ENCODE measurements at regions not wholly inside any gene's neighbourhood (a gene's known extent, or its start where the extent isn't known, plus 50 kb on each side); places are given as distances from the start of the nearest gene placed in this dataset.

DNA sequence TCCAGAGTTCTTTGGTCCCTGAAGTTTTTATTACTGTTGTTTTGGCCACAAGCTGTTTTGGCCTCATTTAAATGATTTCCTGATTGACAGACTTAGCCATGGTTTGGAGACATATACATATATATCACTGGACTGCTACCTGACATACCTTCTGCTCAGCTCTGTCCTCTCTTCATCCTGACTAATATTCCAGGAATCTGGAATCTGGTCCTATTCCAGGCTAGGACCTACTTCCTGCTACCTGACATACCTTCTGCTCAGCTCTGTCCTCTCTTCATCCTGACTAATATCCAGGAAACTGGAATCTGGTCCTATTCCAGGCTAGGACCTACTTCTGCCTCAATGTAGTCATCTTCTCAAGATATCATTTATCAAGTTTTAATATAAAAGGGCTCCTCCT lies 724.4 kb upstream of the ROBO1 start:
- no peak for DNase-seq (ENCODE audit: low read depth in 2 of 2)

DNA sequence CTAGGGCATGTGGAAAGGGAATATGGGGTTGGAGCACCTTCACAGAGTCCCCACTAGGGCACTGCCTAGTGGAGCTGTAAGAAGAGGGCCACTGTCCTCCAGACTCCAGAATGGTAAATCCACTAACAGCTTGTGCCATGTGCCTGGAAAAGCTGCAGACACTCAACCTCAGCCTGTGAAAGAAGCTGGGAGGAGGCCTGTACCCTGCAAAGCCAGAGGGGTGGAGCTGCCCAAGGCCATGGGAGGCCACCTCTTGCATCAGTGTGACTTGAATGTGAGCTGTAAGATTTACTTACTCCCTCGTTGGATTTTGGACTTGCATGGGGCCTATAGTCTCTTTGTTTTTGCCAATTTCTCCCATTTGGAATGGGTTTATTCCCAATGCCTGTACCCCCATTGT lies 705.2 kb upstream of the ROBO1 start:
- DNase-seq (ENCODE audit: low read depth in 2 of 2) = no peak

DNA sequence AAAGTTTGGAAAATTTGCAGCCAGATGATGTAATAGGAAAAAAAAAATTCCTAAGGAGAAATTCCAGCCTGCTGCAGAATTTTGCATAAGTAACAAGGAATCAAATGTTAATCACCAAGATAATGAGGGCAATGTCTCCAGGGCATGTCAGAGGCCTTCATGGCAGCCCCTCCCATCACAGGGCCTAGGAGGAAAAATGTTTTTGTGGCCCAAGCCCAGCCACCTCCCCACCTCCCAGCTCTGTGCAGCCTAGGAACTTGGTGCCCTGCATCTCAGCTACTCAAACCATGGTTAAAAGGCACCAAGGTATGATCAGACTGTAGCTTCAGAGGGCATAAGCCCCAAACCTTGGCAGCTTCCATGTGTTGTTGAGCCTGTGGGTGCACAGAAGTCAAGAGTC lies 704.7 kb upstream of the ROBO1 start:
- no peak for DNase-seq (ENCODE audit: low read depth in 2 of 2)

DNA sequence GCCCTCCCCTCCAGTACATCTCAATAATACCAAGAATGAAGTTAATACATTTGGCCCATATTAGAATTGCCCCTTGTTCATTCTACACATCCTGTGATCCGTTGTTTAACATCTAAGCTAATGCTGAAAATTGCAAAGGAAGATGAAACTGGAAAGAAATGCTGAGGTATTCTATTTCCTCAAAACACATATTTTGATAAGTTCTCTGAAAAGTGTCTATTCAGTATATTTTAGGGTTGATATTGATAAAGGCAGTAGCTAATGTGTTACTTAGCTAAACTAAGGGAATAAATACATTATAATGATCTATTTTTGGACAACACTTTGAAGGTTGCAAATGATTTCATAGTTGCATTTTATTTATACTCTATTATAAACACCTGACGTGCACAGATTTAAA lies 702.6 kb upstream of the ROBO1 start:
- DNase-seq (ENCODE audit: low read depth in 2 of 2) = no peak

DNA sequence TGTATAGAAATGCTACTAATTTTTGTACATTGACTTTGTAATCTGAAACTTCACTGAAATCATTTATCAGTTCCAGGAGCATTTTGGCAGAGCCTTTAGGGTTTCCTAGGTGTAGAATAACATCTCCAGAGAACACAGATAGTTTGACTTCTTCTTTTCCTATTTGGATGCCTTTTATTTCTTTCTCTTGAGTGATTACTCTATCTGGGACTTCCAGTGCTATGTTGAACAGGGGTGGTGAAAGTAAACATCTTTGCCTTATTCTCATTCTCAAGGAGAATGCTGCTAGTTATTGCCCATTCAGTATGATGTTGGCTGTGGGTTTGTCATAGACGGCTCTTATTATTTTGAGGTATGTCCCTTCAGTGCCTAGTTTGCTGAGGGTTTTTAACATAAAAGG lies 697.9 kb upstream of the ROBO1 start:
- DNase-seq (ENCODE audit: low read depth in 2 of 2) = no peak

DNA sequence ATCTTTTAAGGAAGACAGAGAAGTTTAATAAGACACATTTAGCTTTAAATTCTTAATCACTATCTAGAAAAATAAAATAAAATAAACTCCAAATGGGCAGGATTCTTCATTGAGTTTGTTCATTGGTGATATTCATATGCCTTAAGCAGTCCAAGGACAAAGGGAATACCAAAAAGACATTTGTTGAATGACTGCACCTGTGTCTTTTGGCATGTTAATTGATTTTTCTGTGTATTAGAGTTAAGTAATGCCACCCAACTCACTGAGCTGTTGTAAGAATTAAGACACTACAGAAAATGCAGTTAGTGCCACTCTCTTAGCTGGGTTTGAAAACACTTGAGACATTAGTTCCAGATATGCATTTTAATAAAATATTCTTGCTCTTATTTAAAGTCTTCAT lies 683.6 kb upstream of the ROBO1 start:
- DNase-seq (ENCODE audit: low read depth in 2 of 2) = no peak

DNA sequence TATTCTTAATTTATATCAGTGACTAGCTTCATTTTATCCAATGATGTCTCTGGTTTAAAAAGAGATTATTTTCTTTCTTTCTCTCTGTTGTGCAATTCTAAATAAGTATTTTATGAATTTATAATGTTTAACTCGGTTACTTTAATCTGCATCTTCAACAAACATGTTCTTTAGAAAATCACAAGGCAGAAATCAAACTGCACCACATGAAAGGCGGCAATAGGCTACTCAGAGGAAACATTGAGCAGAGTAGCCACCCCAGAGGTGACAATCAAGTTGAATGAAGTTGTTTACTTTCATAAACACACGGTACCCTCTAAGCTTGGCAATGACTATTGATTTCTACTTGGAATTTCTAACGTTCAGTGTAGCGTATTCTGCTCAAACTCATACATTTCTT lies 677.8 kb upstream of the ROBO1 start:
- no peak for DNase-seq (ENCODE audit: low read depth in 2 of 2)

DNA sequence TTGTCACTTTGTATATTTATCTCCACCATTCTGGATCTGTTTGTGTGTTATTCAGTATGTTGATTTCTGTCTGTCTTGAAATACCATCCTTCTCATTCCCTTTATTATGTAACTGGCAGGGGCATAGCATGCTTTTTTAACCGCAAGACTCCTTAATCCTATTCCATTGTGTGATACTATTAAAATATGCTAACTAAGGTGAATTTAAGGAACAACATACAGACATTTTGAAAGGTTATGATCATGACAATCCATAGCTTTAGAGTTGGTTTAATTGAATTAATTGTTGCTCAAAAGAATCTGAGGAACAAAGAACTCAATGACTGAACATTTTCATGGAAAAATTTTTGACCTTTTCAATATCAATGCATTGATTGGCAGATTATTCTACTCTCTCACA lies 677.3 kb upstream of the ROBO1 start:
- DNase-seq (ENCODE audit: low read depth in 2 of 2) = no peak

DNA sequence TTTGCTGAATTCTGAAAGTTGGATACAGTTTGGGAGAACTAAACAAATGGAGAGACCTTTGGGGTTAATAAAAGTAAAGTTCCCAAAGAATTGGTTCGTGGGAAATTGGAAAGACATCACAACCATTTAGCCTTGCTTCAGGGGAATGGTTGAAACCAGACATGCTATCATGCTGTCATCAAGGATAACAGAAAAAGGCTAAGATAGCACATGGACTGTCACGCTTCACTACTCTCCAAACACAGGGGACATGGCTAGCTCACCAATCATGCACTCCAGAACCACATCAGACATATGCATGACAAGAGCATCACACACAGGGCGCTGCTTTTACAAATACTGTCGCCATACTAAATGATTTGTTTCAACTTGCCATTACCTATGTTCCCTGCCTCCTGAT lies 671.7 kb upstream of the ROBO1 start:
- no peak for DNase-seq (ENCODE audit: low read depth in 2 of 2)

DNA sequence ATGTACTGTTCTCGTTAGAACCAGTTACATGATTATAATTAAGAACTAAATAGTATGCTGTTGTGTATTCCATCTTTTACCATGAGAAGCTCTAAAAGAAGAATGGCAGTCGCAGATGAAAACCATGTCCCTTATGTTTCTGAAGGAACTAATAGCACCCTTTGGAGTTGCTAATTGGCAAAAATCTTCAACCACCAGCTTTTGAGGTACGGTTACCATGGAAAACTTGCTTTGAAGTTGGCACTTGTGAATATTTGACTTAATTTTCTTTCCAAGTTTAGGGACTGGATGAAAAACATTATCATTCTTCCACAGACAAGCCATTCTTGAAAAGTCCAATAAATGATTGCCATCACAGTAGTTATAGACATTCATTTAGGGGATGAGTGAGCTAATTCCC lies 666.6 kb upstream of the ROBO1 start:
- DNase-seq (ENCODE audit: low read depth in 2 of 2) = no peak

DNA sequence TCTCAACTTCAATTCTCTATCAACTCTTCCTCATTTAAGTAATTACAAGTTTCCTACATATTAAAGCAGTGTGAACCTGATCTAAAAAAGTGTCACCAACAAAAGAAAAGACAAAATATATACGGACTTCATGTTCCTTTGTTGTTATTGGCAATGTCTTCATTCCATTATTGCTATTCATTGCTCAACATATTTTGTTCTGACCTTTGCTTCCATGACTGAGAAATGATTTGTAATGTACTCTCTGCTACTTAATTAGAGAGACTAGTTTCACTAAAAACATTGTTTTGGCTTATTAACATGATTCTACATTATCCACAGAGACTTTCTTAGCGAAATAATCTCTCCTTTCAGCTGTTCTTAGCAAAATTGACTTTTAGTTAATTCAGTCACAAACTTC lies 657.2 kb upstream of the ROBO1 start:
- no peak for DNase-seq (ENCODE audit: low read depth in 2 of 2)

DNA sequence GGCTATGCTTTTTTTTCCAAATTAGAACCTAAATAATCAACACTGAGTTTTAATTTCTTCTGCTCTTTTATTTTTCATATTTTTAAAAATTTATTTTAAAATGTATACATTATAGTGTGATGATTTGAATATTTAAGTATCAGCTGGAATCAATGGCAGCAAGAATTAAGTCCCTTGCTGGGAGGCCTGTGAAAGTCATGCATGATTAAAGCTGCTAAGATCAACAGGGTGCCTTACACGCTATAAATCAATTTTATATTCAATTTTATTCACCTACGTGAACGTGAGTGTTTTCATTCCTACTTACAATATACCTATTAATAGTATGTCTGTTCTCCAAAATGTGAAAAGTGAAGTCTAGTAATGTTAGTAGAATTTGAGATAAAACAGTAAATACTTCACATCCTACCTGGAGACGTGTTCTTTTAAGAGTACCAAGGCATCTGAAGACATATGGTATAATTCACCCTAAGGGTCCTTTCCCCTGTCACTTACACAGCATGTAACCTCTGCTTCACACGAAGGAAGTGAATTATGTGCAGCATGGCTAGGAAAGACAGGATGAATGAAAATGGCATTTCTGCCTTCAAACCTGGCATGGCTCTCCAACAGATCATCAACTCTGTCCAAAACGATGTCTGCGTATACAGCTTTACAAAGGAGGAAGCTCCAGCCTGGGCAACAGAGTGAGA lies 640.4 kb upstream of the ROBO1 start:
- no peak for DNase-seq (ENCODE audit: low read depth in 2 of 2)

DNA sequence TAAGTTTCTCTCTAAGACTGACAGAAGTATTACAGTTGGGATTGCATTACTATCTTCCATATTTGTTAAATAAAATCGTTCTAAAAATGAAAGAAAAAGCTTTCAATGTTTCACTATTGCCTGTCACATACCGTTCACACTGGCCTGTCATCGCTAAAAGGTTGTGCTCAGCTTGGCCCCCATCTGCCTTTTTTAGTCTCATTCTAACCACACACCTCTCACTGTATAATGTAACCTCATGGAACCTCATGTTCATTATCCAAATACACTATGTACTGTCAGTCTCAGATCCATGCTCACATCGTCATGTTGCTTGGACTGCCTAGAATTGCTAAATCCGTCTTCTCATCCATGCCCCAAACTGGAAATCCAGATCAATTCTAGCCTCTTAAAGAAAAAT lies 637.8 kb upstream of the ROBO1 start:
- DNase-seq (ENCODE audit: low read depth in 2 of 2) = no peak

DNA sequence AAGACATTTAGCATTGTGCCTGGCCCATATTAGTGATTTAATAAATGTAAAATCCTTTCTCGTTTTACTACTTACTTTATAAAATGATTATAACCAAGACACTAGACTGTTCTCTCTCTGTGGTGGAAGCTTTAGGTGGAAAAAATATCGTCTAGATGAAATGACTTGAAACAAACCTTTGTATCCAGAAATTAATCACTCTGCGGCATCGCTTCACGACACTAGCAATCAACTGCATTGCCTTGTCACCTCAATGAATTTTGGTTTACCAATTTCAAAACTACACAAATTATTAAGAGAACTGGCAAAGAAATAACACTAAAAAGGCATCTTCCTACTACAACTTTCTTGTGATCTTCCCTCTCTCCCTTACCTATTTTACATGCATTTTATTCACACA lies 627.2 kb upstream of the ROBO1 start:
- DNase-seq (ENCODE audit: low read depth in 2 of 2) = no peak

DNA sequence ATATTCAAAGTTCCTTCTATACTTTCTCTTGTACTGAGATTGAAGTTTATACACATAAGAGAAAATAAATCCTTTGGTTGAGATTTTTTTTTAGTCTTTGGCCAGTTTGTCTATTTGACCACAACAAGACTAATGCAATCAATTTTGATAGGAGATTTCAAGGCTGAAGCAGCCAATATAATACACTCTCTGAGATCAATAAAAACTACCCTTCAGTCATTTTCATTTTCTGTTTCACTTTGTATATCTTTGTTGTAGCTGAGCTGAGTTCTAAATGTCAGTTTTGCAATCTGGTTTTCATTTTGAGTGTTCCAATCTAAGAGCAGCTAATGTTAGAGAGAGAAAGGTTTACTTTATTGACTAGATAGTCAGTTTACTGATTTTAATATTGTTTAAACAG lies 623.8 kb upstream of the ROBO1 start:
- no peak for DNase-seq (ENCODE audit: low read depth in 2 of 2)

DNA sequence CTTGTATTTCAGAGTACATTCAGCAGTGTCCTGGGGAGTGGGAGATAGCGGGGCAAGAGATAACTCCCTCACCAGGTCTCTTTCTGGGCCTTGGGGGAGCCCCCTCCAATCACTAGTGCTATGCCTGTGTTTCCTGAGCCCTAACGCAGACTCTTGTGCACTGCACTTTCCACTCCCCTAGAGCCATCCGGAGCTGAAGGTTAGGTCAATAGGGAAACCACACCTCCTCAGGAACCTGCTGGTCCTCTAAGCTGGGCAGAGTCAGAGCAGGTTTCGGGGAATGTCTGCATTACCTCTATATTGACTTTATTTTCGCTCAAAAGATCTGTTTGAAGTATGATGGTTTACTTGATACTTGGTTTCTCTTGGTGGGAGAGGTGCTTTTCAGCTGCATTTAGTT lies 617.0 kb upstream of the ROBO1 start:
- DNase-seq (ENCODE audit: low read depth in 2 of 2) = no peak

DNA sequence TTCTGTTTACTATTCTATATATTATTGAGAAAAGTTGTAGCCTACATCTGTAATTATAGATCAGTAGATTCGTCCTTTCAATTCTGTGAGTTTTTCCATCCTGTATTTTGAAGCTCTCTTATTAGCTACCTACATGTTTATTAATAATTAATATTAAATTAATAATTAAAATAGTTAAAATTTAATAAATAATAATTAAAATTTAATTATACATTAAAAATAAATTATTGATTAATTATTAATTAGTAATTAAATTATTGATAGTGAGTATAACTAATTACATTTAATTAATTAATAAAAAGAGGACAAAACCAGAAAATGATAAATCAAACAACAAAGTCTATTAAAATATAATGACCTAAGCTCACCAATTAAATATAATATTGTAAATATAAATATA lies 606.6 kb upstream of the ROBO1 start:
- DNase-seq (ENCODE audit: low read depth in 2 of 2) = no peak

DNA sequence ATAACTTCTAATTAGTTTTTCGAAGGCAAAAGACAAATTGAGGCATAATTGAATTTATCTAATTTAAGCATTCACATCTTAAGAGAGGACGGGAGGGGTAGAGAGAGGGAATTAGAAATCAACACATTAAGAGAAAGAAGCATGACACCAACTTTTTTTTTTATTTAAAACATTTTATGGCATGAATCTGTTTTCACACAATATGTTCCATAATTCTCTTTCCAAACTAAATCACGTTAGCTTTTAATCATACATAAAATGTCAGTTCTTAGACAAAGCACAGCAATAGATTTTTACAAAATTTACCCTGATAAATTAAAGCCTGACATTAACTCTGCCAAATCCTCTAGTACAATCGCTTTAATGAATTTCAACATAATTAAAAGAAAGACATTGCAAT lies 600.8 kb upstream of the ROBO1 start:
- no peak for DNase-seq (ENCODE audit: low read depth in 2 of 2)

DNA sequence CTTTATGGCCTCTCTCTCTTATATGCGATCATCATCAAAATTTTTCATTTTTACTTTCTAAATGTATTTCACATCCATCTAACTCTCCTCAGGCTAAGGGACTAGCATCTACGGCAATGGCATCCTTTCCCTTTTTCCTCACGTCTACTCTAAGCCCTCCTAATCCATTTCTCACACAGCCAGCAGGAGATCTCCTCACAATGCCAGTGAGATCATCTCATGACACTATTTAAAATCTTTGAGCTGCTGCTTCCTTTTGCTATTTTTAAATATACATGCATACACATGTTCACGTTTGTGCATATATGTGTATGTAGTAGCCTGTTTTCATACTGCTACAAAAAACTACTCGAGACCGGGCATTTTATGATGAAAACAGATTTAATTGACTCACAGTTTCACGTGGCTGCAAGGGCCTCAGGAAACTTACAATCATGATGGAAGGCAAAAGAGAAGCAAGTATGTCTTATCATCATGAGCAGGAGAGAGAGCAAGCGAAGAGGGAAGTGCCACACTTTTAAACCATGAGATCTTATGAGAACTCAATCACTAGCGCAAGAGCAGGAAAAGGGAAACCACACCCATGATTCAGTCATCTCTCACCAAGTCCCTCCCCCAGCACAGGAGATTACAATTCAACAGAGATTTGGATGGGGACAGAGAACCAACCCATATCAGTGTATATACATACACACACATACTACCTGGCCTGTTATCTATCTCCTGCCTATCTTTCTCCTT lies 599.2 kb upstream of the ROBO1 start:
- no peak for DNase-seq (ENCODE audit: low read depth in 2 of 2)

DNA sequence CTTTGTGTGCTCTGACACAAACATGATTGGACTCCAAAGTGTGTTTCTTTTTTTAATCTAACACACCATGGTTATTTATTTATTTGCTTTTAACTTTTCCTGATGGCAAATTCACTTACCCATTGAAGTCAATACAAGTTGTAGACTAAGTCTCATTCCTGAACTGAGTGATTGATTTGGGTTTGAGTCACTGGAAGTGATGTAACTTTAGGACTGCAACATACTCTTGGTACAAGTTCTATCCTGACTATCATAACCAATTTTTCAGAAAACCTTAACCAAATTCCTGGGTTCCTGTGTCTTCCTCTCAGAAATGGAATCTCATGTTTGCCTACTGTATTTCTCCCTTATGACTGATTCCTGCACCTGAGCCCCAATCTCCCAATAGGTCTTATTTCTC lies 590.0 kb upstream of the ROBO1 start:
- no peak for DNase-seq (ENCODE audit: low read depth in 2 of 2)

DNA sequence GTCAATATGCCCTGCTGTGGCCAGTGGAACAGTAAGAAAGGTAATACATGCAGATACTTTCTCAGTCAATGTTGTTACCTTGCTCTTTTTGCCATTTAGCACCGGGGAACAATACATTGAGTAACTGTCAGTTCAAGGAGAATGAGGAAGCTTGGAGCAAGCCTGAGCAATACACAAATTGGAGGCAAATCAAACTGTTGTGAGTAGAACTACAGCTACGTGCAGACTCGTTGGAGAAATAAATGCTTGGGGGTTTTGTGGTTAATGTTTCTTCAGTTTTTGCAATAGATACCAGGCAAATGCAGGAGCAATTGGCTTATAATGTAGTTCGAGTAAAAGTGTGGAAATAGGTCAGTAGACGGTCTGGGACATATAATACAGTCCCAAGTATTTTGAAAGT lies 587.3 kb upstream of the ROBO1 start:
- no peak for DNase-seq (ENCODE audit: low read depth in 2 of 2)

DNA sequence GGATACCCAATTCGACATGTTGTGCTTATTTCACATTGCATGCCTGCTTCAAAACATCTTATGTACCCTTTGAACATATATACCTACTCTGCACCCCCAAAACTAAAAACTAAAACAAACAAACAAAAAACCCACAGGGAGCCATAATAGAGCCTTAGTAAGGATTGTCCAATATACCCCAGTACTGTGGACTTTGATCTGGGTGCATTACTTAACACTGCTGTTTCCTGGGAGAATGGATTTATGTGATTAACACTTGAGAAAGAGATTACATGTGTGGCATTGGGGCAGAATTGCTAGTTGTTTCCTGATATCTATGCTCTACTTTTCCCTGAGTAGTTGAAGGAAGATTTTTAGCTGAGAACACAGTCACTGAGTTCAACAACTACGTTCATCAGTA lies 583.4 kb upstream of the ROBO1 start:
- DNase-seq (ENCODE audit: low read depth in 2 of 2) = no peak

DNA sequence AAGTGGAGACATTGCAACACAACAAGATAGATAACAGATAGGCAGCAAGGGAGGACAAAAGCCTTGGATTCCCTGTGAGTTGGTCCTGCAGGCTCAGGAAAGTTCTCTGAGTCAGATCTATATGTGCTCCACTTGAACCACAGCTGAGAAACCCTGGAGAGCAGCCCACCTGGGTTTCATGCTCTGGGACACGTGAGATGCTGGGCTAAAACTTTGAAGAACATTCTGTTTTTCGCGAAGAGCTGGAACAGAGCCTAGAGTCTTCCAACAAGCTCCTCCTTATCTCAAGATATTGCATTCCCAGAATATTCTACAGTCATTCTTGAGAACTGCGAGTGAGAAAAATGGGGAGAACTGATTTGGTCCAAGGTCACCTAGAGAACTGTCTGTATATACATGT lies 583.0 kb upstream of the ROBO1 start:
- DNase-seq (ENCODE audit: low read depth in 2 of 2) = no peak

DNA sequence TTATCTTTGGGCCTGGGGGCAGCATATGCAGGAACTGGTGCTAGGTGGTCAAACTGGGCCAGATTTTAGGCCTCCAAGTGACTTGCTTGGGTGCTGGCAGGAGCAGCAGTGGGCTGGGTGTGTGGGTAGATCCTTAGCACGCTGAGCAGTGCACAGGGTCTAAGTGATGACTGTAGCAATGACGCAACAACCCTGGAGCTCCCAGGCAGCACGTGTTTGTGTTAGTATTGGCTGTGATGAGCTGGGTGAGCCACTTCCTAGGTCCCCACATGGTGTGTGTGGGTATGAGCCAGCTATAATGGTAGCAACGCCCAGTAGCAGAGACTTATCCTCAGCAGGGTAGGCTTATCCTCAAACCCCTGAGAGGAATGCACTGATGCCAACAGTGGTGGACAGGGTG lies 570.6 kb upstream of the ROBO1 start:
- no peak for DNase-seq (ENCODE audit: low read depth in 2 of 2)

Measured in stimulated activated CD4-positive, alpha-beta T cell treated with anti-CD3 and anti-CD28 coated beads, Interleukin-15, amount 100 ng/mL, for 48 hours (primary cell).